ENCODE measurements at regions not wholly inside any gene's neighbourhood (a gene's known extent, or its start where the extent isn't known, plus 50 kb on each side); places are given as distances from the start of the nearest gene placed in this dataset.

GRCh38 chrX:49746306-49746705 lies 50.5 kb upstream of the PAGE1 start:
- no peak for DNase-seq (ENCODE audit: low read depth in 2 of 2)
- Histone ChIP-seq H2AFZ (ENCODE audit: low read length) (no peak overlapping the region), H3K4me2 (ENCODE audit: extremely low read depth, insufficient read depth, low read length) (no peak overlapping the region), H3K27ac (ENCODE audit: insufficient read depth, low read length) (no peak overlapping the region), H3K4me3 (replicated peaks in 1 of 4; ENCODE audit: control extremely low read depth in 1 of 4, insufficient read depth in 1 of 4, low read depth in 3 of 4, low read length in 4 of 4) (no peak overlapping the region), H3K27me3 (ENCODE audit: control insufficient read depth, insufficient read depth, low read length) (no peaks in the 10 kb centered on the region), H3K79me2 (ENCODE audit: control insufficient read depth, insufficient read depth, low read length) (no peaks in the 10 kb centered on the region), H3K36me3 (ENCODE audit: control insufficient read depth, insufficient read depth, low read length) (no peaks in the 10 kb centered on the region), H3K9ac (ENCODE audit: insufficient read depth, low read length) (no peak overlapping the region), H4K20me1 (ENCODE audit: control insufficient read depth, extremely low read depth, insufficient read depth, low read length) (no peaks in the 10 kb centered on the region), H3K4me1 (ENCODE audit: control insufficient read depth, extremely low read depth, insufficient read depth, low read length) (no peaks in the 10 kb centered on the region), H3K9me3 (ENCODE audit: control insufficient read depth, insufficient read depth, low read depth, low read length) (no peaks in the 10 kb centered on the region)
- TF ChIP-seq, protein P1, sequence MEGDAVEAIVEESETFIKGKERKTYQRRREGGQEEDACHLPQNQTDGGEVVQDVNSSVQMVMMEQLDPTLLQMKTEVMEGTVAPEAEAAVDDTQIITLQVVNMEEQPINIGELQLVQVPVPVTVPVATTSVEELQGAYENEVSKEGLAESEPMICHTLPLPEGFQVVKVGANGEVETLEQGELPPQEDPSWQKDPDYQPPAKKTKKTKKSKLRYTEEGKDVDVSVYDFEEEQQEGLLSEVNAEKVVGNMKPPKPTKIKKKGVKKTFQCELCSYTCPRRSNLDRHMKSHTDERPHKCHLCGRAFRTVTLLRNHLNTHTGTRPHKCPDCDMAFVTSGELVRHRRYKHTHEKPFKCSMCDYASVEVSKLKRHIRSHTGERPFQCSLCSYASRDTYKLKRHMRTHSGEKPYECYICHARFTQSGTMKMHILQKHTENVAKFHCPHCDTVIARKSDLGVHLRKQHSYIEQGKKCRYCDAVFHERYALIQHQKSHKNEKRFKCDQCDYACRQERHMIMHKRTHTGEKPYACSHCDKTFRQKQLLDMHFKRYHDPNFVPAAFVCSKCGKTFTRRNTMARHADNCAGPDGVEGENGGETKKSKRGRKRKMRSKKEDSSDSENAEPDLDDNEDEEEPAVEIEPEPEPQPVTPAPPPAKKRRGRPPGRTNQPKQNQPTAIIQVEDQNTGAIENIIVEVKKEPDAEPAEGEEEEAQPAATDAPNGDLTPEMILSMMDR (conservative IDR thresholded peaks at IDR 0.05 in 1 of 2, IDR thresholded peaks at IDR 0.05 in 1 of 2; ENCODE audit: low read depth in 1 of 2, low read length in 2 of 2) = no peak
- no peak for TF ChIP-seq EZH2 (IDR thresholded peaks at IDR 0.05; ENCODE audit: low read length, missing control alignments)
